Endothelial cell of umbilical vein (primary cell): ENCODE measurements at regions not wholly inside any gene's neighbourhood (a gene's known extent, or its start where the extent isn't known, plus 50 kb on each side); places are given as distances from the start of the nearest gene placed in this dataset.

Experiments
- BruUV-seq: library from RNA; stranded (reverse); fragments of 400-500 nt; replicated peaks from 2 replicates; lab custom pipeline; 2021; lab: Mats Ljungman, UMichigan
- CTCF ChIA-PET: fragments of 300-600, 350-600 bp; sonication (Branson Sonifier 250); formaldehyde crosslinking; loops from one replicate; lab custom pipeline; 2021; ENCODE audit warnings: antibody characterized with exemption, inconsistent platforms; lab: Charles Lee
- POLR2A ChIA-PET: fragments of 300-600, 350-600 bp; sonication (Branson Sonifier 250); formaldehyde crosslinking; loops from one replicate; lab custom pipeline; 2021; ENCODE audit warnings: antibody characterized with exemption, inconsistent platforms; lab: Charles Lee
- DNase-seq: peaks from one replicate; pipeline ENCODE4 v3.0.0-alpha.2; 2011; ENCODE audit warnings: low read depth, low spot score
- FAIRE-seq: peaks from 2 replicates; lab custom pipeline; 2011; peaks lifted over from hg19 to GRCh38; lab: Jason Lieb, UNC
- H2AFZ ChIP-seq: 2 replicates; pipeline ENCODE4 v1.6.0; 2012; ENCODE audit warnings: low read depth, low read length, control low read depth, inconsistent platforms
- H3K27ac ChIP-seq: 2 replicates; pipeline ENCODE4 v1.5.1; 2011; ENCODE audit warnings: low read depth, mild to moderate bottlenecking, control low read depth, low read length, moderate library complexity; ENCODE audit not compliant: insufficient read depth
- H3K27me3 ChIP-seq, 2 experiments: 2 replicates each; pipeline versions ENCODE4 v1.6.0 to v1.6.1; 2011; ENCODE audit warnings: low read length in 2 of 2, mixed read lengths in 1 of 2; ENCODE audit not compliant: control insufficient read depth in 2 of 2, insufficient read depth in 2 of 2
- H3K36me3 ChIP-seq, 2 experiments: 2 replicates in 1 of 2; 3 replicates in 1 of 2; pipeline ENCODE4 v1.5.1; 2011; ENCODE audit warnings: low read length in 2 of 2, mild to moderate bottlenecking in 1 of 2, moderate library complexity in 1 of 2; ENCODE audit not compliant: control insufficient read depth in 2 of 2, insufficient read depth in 2 of 2; ENCODE audit errors: extremely low read depth in 1 of 2
- H3K4me1 ChIP-seq: 3 replicates; pipeline ENCODE4 v1.5.1; 2011; ENCODE audit warnings: mild to moderate bottlenecking, low read length; ENCODE audit not compliant: control insufficient read depth, insufficient read depth; ENCODE audit errors: extremely low read depth
- H3K4me2 ChIP-seq: 2 replicates; pipeline ENCODE4 v1.6.1; 2011; ENCODE audit warnings: low read length, control low read depth, mixed read lengths; ENCODE audit not compliant: insufficient read depth
- H3K4me3 ChIP-seq, 3 experiments: fragments of 200-600 bp in 1 of 3; sonication (generic), shearing (Covaris generic) in 1 of 3; replicated peaks in 1 of 3; 2 replicates each; pipeline ENCODE4 v1.5.1; 2011 to 2016; ENCODE audit warnings: control low read depth in 3 of 3, low read length in 3 of 3, mild to moderate bottlenecking in 2 of 3, inconsistent platforms in 1 of 3, low read depth in 1 of 3, moderate library complexity in 1 of 3; ENCODE audit not compliant: insufficient read depth in 1 of 3
- H3K79me2 ChIP-seq: 2 replicates; pipeline ENCODE4 v1.6.0; 2012; ENCODE audit warnings: low read length, inconsistent platforms; ENCODE audit not compliant: control insufficient read depth, insufficient read depth
- H3K9ac ChIP-seq: replicated peaks from 2 replicates; pipeline ENCODE3; 2011; ENCODE audit warnings: low read length, control low read depth; ENCODE audit not compliant: insufficient read depth; ENCODE audit errors: extremely low read depth
- H3K9me1 ChIP-seq: replicated peaks from 3 replicates; pipeline ENCODE4 v1.6.0; 2011; ENCODE audit warnings: mild to moderate bottlenecking, low read length; ENCODE audit not compliant: control insufficient read depth, insufficient read depth; ENCODE audit errors: extremely low read depth
- H3K9me3 ChIP-seq: replicated peaks from 2 replicates; pipeline ENCODE4 v1.5.1; 2012; ENCODE audit warnings: low read length, inconsistent platforms; ENCODE audit not compliant: control insufficient read depth, insufficient read depth
- H4K20me1 ChIP-seq: replicated peaks from 2 replicates; pipeline ENCODE3; 2011; ENCODE audit warnings: mild to moderate bottlenecking, low read length; ENCODE audit not compliant: control insufficient read depth, insufficient read depth; ENCODE audit errors: extremely low read depth
- CTCF ChIP-seq, 2 donors: IDR thresholded peaks; 1 replicate in 1 of 2; 2 replicates in 1 of 2; pipeline ENCODE4 v1.5.1; 2011; ENCODE audit warnings: low read length in 2 of 2, mild to moderate bottlenecking in 2 of 2, moderate library complexity in 2 of 2, control low read depth in 1 of 2, inconsistent platforms in 1 of 2, low read depth in 1 of 2; ENCODE audit not compliant: insufficient read depth in 1 of 2; ENCODE audit errors: extremely low read depth in 1 of 2
- EZH2 ChIP-seq: IDR thresholded peaks from 2 replicates; pipeline ENCODE4 v1.6.1; 2012; ENCODE audit warnings: borderline replicate concordance, low read depth, mild to moderate bottlenecking, moderate library complexity, low read length, inconsistent platforms; ENCODE audit not compliant: severe bottlenecking
- FOS ChIP-seq: IDR thresholded peaks from 2 replicates; pipeline ENCODE4 v1.6.1; 2011; ENCODE audit warnings: mild to moderate bottlenecking, low read length, moderate library complexity, borderline replicate concordance; ENCODE audit not compliant: insufficient read depth
- JUN ChIP-seq: IDR thresholded peaks from 2 replicates; pipeline ENCODE4 v1.6.1; 2011; ENCODE audit warnings: borderline replicate concordance, low read depth; ENCODE audit not compliant: insufficient read length, insufficient read depth
- MYC ChIP-seq: IDR thresholded peaks from one replicate; pipeline ENCODE4 v1.6.1; 2011; ENCODE audit warnings: mild to moderate bottlenecking, low read depth, low read length
- POLR2A ChIP-seq: IDR thresholded peaks from 2 replicates; pipeline ENCODE4 v1.6.1; 2012; ENCODE audit warnings: low read depth, mild to moderate bottlenecking, control low read depth, low read length
- POLR2AphosphoS5 ChIP-seq: IDR thresholded peaks from 2 replicates; pipeline ENCODE4 v1.6.1; 2012; ENCODE audit warnings: low read depth, mild to moderate bottlenecking, control low read depth, low read length, moderate library complexity; ENCODE audit not compliant: insufficient read depth
- dilution Hi-C: fragments of 300-500 bp; cut with MboI; formaldehyde crosslinking; loops from one replicate; pipeline ENCODE4 v1.15.0; 2019; ENCODE audit warnings: low sequenced_read_pairs; ENCODE audit not compliant: extremely low pct_ligation_motif_present
- intact Hi-C: fragments of 100-400 bp; cut with micrococcal nuclease; formaldehyde crosslinking; loops from one replicate; pipeline ENCODE4 v1.10.0; 2022
- TF ChIP-seq, protein P1 (sequence below): IDR thresholded peaks from 2 replicates; pipeline ENCODE4 v1.6.1; 2011; ENCODE audit not compliant: insufficient read depth, insufficient read length

DNA sequence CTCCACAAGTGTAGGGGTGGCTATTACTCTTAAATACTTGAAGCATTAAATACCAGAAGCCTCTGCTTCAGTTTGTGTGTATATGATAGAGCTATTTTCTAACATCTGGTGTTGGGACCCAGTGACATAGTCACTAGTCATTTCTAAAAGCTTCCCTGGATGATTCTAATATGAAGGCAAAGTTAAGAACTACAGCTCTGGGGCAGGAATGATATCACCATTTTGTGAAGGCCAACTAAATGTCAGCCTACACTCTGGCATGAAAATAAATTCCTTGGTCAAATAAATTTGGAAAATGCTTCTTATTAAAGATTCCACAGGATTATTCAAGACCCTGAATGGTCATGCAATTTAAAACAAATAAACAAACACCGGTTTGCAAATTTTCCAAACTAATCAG lies 197.7 kb downstream of the PLK2 start:
- Histone ChIP-seq H3K36me3 (no peaks in the 10 kb centered on the region), H2AFZ (no peak overlapping the region), H3K9ac (no peak overlapping the region), H3K4me3 (no peak overlapping the region), H3K27me3 (no peaks in the 10 kb centered on the region), H3K27ac (no peak overlapping the region), H3K79me2 (no peaks in the 10 kb centered on the region), H3K4me2 (no peak overlapping the region), H3K4me1 (peaks cover 30% of the 10 kb centered on the region), H4K20me1 (no peaks in the 10 kb centered on the region), H3K9me1 (no peaks in the 10 kb centered on the region), H3K9me3 (no peaks in the 10 kb centered on the region)
- ChIA-PET CTCF (interaction anchor here (1.0 to 1.6 kb wide), 6 partner anchors 15 to 763 kb away, joined by 3 to 5 read pairs (median 4); no protein-coding TSS in a partner anchor), POLR2A (no interaction called here)
- BruUV-seq: no TSS peak
- TF ChIP-seq FOS (no peak), EZH2 (no peak), MYC (no peak), CTCF (IDR thresholded peaks at IDR 0.05; ENCODE audit: extremely low read depth in 1 of 2, insufficient read depth in 1 of 2, low read depth in 1 of 2, low read length in 2 of 2) (no peak), POLR2A (no peak), JUN (no peak), POLR2AphosphoS5 (no peak)
- TF ChIP-seq, protein P1, sequence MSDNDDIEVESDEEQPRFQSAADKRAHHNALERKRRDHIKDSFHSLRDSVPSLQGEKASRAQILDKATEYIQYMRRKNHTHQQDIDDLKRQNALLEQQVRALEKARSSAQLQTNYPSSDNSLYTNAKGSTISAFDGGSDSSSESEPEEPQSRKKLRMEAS: no peak
- intact Hi-C loops (no loop called here), dilution Hi-C loops (no loop called here)
- no peak for DNase-seq
- FAIRE-seq: no peak
